ENCODE measurements at regions not wholly inside any gene's neighbourhood (a gene's known extent, or its start where the extent isn't known, plus 50 kb on each side); places are given as distances from the start of the nearest gene placed in this dataset.

DNA sequence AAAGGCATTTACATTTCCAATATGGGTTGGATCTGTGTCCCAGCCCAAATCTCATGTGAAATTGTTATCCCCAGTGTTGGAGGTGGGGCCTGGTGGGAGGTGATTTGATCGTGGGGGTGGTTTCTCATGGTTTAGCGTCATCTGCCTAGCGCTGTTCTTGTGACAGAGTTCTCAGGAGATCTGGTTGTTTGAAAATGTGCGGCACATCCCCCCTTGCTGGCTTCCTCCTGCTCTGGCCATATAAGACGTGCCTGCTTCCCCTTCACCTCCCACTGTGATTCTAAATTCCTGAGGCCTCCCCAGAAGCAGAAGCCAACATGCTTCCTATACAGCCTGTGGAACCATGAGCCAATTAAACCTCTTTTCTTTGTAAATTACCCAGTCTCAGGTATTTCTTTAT lies 126.2 kb upstream of the FNDC3A start:
- DNase-seq (ENCODE audit: low spot score), result no peak
- no peak overlapping the region for H3K27ac ChIP-seq
- TF ChIP-seq, protein P1, sequence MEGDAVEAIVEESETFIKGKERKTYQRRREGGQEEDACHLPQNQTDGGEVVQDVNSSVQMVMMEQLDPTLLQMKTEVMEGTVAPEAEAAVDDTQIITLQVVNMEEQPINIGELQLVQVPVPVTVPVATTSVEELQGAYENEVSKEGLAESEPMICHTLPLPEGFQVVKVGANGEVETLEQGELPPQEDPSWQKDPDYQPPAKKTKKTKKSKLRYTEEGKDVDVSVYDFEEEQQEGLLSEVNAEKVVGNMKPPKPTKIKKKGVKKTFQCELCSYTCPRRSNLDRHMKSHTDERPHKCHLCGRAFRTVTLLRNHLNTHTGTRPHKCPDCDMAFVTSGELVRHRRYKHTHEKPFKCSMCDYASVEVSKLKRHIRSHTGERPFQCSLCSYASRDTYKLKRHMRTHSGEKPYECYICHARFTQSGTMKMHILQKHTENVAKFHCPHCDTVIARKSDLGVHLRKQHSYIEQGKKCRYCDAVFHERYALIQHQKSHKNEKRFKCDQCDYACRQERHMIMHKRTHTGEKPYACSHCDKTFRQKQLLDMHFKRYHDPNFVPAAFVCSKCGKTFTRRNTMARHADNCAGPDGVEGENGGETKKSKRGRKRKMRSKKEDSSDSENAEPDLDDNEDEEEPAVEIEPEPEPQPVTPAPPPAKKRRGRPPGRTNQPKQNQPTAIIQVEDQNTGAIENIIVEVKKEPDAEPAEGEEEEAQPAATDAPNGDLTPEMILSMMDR (conservative IDR thresholded peaks at IDR 0.05; ENCODE audit: low read depth), result no peak
- ChIA-PET POLR2A (ENCODE audit: low non-redundant PET) (no interaction called here), CTCF (no interaction called here)

DNA sequence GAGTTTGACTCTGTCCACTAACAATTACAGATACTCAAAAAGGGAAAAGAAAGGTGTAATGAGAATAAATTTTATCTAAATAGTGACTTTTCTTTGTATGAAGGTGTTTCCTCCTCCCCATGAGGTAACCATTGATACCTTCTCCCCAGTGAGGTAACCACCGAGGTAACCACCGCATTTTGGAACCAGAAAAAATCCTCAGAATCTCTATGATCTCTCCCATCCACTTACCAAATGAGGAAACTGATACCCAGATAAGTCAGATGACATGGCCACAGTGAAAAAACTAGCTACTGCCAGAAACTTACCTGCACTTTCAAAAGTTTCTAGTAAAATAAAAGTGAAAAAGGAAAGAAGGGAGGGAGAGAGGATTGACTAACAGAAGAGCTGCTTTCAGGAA lies 124.0 kb upstream of the FNDC3A start:
- POLR2A ChIA-PET (ENCODE audit: low non-redundant PET), result no interaction called here
- TF ChIP-seq, protein P1 (conservative IDR thresholded peaks at IDR 0.05; ENCODE audit: low read depth), result no peak
- DNase-seq (ENCODE audit: low spot score), result no peak
- CTCF ChIA-PET, result no interaction called here
- H3K27ac ChIP-seq, result no peak overlapping the region

DNA sequence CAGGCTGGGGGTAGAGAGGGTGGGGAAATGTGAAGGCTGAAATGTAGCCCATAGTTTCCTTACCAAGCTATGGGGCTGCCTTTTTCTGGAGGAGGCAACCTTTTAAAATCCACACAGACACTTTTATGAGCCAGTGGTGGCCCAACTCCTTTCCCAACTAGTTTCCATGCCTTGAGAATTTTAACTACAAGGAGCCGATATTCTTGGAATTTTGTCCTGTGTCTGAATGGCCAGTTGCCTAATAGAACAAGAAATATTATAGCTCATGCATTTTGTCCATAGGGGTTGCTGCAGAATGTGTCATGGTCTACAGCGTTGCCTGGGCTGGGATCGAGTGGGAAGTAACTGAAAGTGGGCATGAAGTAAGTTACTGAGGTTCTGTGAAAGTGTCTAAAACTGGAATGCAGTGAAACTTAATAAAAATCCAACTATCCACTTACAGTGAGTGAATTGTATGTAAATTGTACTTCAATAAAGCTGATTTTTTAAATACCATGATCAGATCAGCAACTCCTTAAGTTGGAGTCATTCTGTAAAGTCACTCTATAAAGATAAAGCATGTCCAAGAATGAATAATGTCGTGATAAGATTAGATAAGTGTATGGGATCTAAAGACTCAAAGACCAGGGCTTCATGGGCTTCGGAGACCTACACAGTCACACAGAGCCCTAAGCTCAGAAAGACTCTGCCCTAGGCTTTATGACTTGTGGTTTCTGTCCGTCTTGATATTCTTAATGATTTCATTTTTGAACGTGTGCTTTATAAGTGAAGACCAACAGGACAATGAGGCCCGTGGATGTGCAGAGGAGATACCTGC lies 122.6 kb upstream of the FNDC3A start:
- DNase-seq (ENCODE audit: low spot score), result no peak
- CTCF ChIA-PET, result interaction anchor here (0.7 kb wide), 1 partner anchor 98 kb away, joined by 3 read pairs; no protein-coding TSS in a partner anchor
- no peak overlapping the region for H3K27ac ChIP-seq
- TF ChIP-seq, protein P1 (conservative IDR thresholded peaks at IDR 0.05; ENCODE audit: low read depth), result no peak
- POLR2A ChIA-PET (ENCODE audit: low non-redundant PET), result no interaction called here

DNA sequence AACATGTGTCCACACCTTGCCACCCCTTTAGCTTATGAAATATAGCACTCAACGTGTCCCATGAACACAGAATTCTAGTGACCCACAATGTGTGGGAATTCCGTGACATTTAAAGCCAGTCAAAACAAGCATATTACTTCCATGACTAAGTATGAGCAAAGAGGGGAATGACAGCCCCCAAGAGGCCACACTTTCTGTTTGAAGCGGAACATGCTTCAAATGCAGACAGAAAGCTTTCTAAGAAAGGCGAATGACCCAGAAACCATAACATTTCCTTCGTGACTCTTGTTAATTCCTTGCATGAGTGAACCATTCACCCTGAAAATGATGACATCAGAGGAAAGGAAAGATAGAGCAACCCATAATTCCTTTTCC lies 122.0 kb upstream of the FNDC3A start:
- CTCF ChIA-PET, result no interaction called here

DNA sequence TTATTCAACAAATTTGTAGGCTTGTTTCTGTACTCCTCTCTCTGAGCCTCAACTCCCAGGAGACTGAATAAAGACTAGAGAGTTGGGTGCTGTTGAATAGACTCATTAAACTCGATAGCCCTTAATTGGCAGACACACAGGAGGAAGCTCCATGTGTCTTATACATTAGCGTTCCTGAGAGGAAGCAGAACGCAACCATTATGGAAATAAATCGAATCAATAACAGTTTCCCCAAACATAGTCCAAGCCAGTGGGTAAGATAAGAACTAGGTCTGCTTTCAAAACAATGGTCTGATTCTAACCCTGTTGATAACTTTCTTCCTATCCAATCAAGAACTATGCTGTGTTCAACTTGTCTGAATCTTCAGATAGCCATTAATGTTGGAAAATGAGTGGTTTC lies 118.1 kb upstream of the FNDC3A start:
- CTCF ChIA-PET, result interaction anchor here (0.6 kb wide), 1 partner anchor 212 kb away, joined by 3 read pairs; no protein-coding TSS in a partner anchor
- DNase-seq (ENCODE audit: low spot score), result no peak
- POLR2A ChIA-PET (ENCODE audit: low non-redundant PET), result no interaction called here
- no peak overlapping the region for H3K27ac ChIP-seq
- TF ChIP-seq, protein P1 (conservative IDR thresholded peaks at IDR 0.05; ENCODE audit: low read depth), result no peak

More for the DNA sequence above, 122.0 kb upstream of the FNDC3A start:
- no peak for DNase-seq (ENCODE audit: low spot score)
- POLR2A ChIA-PET (ENCODE audit: low non-redundant PET), result no interaction called here
- no peak overlapping the region for H3K27ac ChIP-seq
- TF ChIP-seq, protein P1 (conservative IDR thresholded peaks at IDR 0.05; ENCODE audit: low read depth), result no peak

DNA sequence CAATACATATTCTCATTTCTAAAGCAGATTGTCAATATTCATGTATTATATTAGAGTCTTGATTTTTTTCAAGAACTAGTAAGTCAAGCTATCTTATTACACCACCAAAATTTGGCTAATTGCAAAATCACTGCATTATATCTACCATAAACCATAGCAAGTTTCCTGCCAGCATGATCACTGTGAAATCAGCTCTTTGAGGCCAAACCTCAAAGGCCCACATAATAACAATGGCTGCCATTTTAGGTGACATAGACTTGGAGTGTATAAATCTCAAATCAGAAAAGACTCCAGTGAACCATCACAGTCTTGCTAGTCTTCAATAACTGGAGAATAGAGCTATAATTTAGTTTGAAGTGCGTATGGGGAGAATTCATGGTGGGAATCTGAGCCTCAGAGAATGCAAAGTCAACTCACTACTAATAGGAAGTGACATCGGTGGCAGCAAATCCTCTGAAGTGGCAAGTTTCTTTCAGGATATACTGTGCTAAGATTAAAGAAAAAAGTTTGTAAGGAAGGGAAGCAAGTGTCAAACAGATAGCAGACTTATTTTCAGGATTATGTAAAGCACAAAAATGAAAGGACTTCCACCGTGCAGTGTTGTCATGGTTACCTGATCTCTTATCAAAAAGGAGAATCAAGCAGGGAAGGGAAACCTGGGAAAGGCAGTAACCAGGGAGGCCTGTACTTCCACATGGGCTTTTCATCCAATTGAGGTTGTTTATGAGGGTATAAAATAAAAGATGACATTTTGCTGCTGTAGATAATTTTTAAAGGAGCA lies 117.4 kb upstream of the FNDC3A start:
- DNase-seq (ENCODE audit: low spot score), result no peak
- TF ChIP-seq, protein P1 (conservative IDR thresholded peaks at IDR 0.05; ENCODE audit: low read depth), result no peak
- CTCF ChIA-PET, result interaction anchor here (0.6 kb wide), 2 partner anchors 213 to 641 kb away, joined by 3 read pairs; no protein-coding TSS in a partner anchor
- POLR2A ChIA-PET (ENCODE audit: low non-redundant PET), result no interaction called here
- H3K27ac ChIP-seq, result no peak overlapping the region
